HEK293T (cell line): ENCODE measurements at regions not wholly inside any gene's neighbourhood (a gene's known extent, or its start where the extent isn't known, plus 50 kb on each side); places are given as distances from the start of the nearest gene placed in this dataset.

Experiments used
- BHLHE40 ChIP-seq: fragments of 450-650 bp; IDR thresholded peaks from 2 replicates; pipeline ENCODE4 v1.6.1; 2016; ENCODE audit warnings: mild to moderate bottlenecking, moderate library complexity, borderline replicate concordance
- CTBP1 ChIP-seq: fragments of 450-650 bp; IDR thresholded peaks from 2 replicates; pipeline ENCODE4 v1.6.1; 2016; ENCODE audit warnings: borderline replicate concordance
- ELF4 ChIP-seq: fragments of 450-650 bp; IDR thresholded peaks from 2 replicates; pipeline ENCODE4 v1.6.1; 2017; ENCODE audit warnings: antibody characterized with exemption
- FOXA1 ChIP-seq: fragments of 450-650 bp; IDR thresholded peaks from 2 replicates; pipeline ENCODE4 v1.6.1; 2016; ENCODE audit warnings: mild to moderate bottlenecking
- FOXM1 ChIP-seq: fragments of 450-650 bp; IDR thresholded peaks from 2 replicates; pipeline ENCODE4 v1.6.1; 2017; ENCODE audit warnings: mild to moderate bottlenecking, borderline replicate concordance
- HDGF ChIP-seq: fragments of 450-650 bp; IDR thresholded peaks from 2 replicates; pipeline ENCODE4 v1.6.1; 2017; ENCODE audit warnings: antibody characterized with exemption, borderline replicate concordance
- L3MBTL2 ChIP-seq: fragments of 450-650 bp; conservative IDR thresholded peaks from 2 replicates; pipeline ENCODE4 v1.6.1; 2016; ENCODE audit warnings: mild to moderate bottlenecking
- LEF1 ChIP-seq: fragments of 450-650 bp; IDR thresholded peaks from 2 replicates; pipeline ENCODE4 v1.6.1; 2017; ENCODE audit warnings: mild to moderate bottlenecking, borderline replicate concordance
- SP1 ChIP-seq: fragments of 450-650 bp; IDR thresholded peaks from 2 replicates; pipeline ENCODE4 v1.6.1; 2017
- SUZ12 ChIP-seq: fragments of 450-650 bp; IDR thresholded peaks from 2 replicates; pipeline ENCODE4 v1.6.1; 2016; ENCODE audit warnings: mild to moderate bottlenecking
- ZNF384 ChIP-seq: fragments of 450-650 bp; IDR thresholded peaks from 2 replicates; pipeline ENCODE4 v1.6.1; 2016
- TF ChIP-seq, protein P1 (sequence below): fragments of 450-650 bp; IDR thresholded peaks from 2 replicates; pipeline ENCODE4 v1.6.1; 2016

DNA sequence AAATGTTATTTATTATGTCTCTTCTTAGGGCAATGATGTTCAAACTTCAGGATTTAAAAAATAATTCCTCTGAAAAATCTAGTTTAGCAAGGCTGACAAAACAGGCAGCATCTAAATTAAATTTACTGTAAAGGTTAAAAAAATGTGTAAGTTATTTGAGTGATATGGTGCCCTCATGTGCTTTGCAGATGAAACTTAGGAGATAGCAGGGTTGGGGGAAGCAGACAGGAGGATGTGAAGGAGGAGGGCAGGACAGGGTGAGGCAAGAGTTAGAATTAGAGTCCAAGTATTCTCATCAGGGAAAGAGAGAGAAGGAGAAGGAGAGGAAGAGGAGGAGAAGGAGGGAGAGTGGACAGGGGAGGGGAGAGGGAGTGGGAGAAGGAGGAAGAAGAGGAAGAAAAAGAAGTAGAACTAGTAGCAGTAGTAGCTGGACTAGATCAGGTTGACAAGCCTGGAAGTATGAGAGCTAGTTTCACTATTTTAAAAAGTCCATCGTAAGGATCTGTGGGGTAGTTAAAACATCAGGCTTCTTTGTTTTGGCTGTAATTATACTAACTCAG, 141.2 kb upstream of the SESN3 start:
- no peak for TF ChIP-seq SUZ12
- no peak for TF ChIP-seq CTBP1
- no peak for TF ChIP-seq ELF4
- no peak for TF ChIP-seq SP1
- TF ChIP-seq FOXA1, result no peak
- no peak for TF ChIP-seq FOXM1
- TF ChIP-seq HDGF, result no peak
- TF ChIP-seq L3MBTL2, result no peak
- TF ChIP-seq LEF1, result no peak
- TF ChIP-seq ZNF384, result no peak
- TF ChIP-seq, protein P1, sequence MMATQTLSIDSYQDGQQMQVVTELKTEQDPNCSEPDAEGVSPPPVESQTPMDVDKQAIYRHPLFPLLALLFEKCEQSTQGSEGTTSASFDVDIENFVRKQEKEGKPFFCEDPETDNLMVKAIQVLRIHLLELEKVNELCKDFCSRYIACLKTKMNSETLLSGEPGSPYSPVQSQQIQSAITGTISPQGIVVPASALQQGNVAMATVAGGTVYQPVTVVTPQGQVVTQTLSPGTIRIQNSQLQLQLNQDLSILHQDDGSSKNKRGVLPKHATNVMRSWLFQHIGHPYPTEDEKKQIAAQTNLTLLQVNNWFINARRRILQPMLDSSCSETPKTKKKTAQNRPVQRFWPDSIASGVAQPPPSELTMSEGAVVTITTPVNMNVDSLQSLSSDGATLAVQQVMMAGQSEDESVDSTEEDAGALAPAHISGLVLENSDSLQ, result no peak
- TF ChIP-seq BHLHE40, result no peak
